HCT116 (cell line): ENCODE measurements at regions not wholly inside any gene's neighbourhood (a gene's known extent, or its start where the extent isn't known, plus 50 kb on each side); places are given as distances from the start of the nearest gene placed in this dataset.

Source experiments
- ATAC-seq: fragments of 200-7000 bp; cut with Tn5 transposase; 2 replicates; pipeline ENCODE4 v1.9.1; 2020; ENCODE audit warnings: mild to moderate bottlenecking, moderate library complexity
- BruUV-seq: library from RNA; stranded (reverse); fragments of 400-500 nt; replicated peaks from 2 replicates; lab custom pipeline; 2021; lab: Mats Ljungman, UMichigan
- CTCF ChIA-PET: fragments of 300-600 bp; sonication (Branson Sonifier 250); formaldehyde crosslinking; loops from one replicate; lab custom pipeline; 2021; ENCODE audit warnings: antibody characterized with exemption; lab: Charles Lee
- POLR2A ChIA-PET: fragments of 300-600, 350-600 bp; sonication (Branson Sonifier 250); formaldehyde crosslinking; loops from one replicate; lab custom pipeline; 2021; ENCODE audit warnings: antibody characterized with exemption; lab: Charles Lee
- RAD21 ChIA-PET, 2 experiments: fragments of 300-600 bp; sonication (Branson Sonifier 250); formaldehyde crosslinking; loops; one replicate each; lab custom pipeline; 2023; ENCODE audit warnings: low total read pairs in 2 of 2; ENCODE audit not compliant: uncharacterized antibody in 2 of 2, unreplicated experiment in 2 of 2, low non-redundant PET in 1 of 2; lab: Charles Lee
- DNase-seq: peaks from one replicate; pipeline ENCODE4 v3.0.0-alpha.2; 2010; ENCODE audit warnings: low read depth, low spot score
- H2AFZ ChIP-seq: fragments of 200-600 bp; shearing (Covaris generic), sonication (generic); 2 replicates; pipeline ENCODE4 v1.6.1; 2017; ENCODE audit warnings: low read depth, mixed run types, mixed read lengths, antibody characterized with exemption, low read length; ENCODE audit not compliant: poor library complexity, severe bottlenecking
- H3K27ac ChIP-seq: 2 replicates; pipeline ENCODE4 v1.5.1; 2012; ENCODE audit warnings: low read depth, low read length
- H3K27me3 ChIP-seq: fragments of 200-600 bp; sonication (generic); 2 replicates; pipeline ENCODE4 v1.6.1; 2016; ENCODE audit warnings: mixed run types, low read length, mixed read lengths; ENCODE audit not compliant: insufficient read depth
- H3K36me3 ChIP-seq, 2 experiments: fragments of 200-500 bp in 1 of 2; fragments of 200-600 bp in 1 of 2; sonication (Bioruptor generic) in 1 of 2; sonication (generic) in 1 of 2; 2 replicates each; pipeline versions ENCODE4 v1.5.1 to v1.6.1; 2014 to 2016; ENCODE audit warnings: low read length in 2 of 2, inconsistent platforms in 1 of 2, mixed read lengths in 1 of 2, mixed run types in 1 of 2; ENCODE audit not compliant: insufficient read depth in 2 of 2, control insufficient read depth in 1 of 2
- H3K4me1 ChIP-seq, 2 experiments: fragments of 200-600 bp in 1 of 2; sonication (generic) in 1 of 2; 2 replicates each; pipeline versions ENCODE4 v1.5.1 to v1.6.1; 2012 to 2017; ENCODE audit warnings: low read length in 2 of 2, inconsistent platforms in 1 of 2, mild to moderate bottlenecking in 1 of 2, mixed read lengths in 1 of 2, mixed run types in 1 of 2, moderate library complexity in 1 of 2; ENCODE audit not compliant: insufficient read depth in 2 of 2, control insufficient read depth in 1 of 2
- H3K4me2 ChIP-seq: fragments of 200-600 bp; sonication (generic); 2 replicates; pipeline ENCODE4 v1.6.1; 2017; ENCODE audit warnings: mixed run types, low read length, mixed read lengths
- H3K4me3 ChIP-seq, 2 experiments: fragments of 200-600 bp in 1 of 2; sonication (generic) in 1 of 2; replicated peaks in 1 of 2; 2 replicates each; pipeline ENCODE4 v1.5.1; 2011 to 2016; ENCODE audit warnings: low read length in 2 of 2, control low read depth in 1 of 2, low read depth in 1 of 2, mild to moderate bottlenecking in 1 of 2, mixed read lengths in 1 of 2, mixed run types in 1 of 2
- H3K79me2 ChIP-seq: fragments of 200-600 bp; sonication (generic); 2 replicates; pipeline ENCODE4 v1.6.1; 2017; ENCODE audit warnings: mild to moderate bottlenecking, mixed run types, low read length, moderate library complexity, mixed read lengths; ENCODE audit not compliant: insufficient read depth
- H3K9ac ChIP-seq: fragments of 200-600 bp; sonication (generic); 2 replicates; pipeline ENCODE4 v1.6.1; 2016; ENCODE audit warnings: low read length, mixed read lengths
- H3K9me2 ChIP-seq: fragments of 200-600 bp; sonication (generic), shearing (Covaris generic); 2 replicates; pipeline ENCODE4 v1.6.1; 2017; ENCODE audit warnings: mixed run types, mild to moderate bottlenecking, moderate library complexity; ENCODE audit not compliant: insufficient read depth
- H3K9me3 ChIP-seq, 2 experiments: fragments of 200-500 bp in 1 of 2; fragments of 200-600 bp in 1 of 2; sonication (Bioruptor generic) in 1 of 2; sonication (generic) in 1 of 2; 2 replicates each; pipeline ENCODE4 v1.6.1; 2014 to 2017; ENCODE audit warnings: low read length in 2 of 2, mixed read lengths in 2 of 2, inconsistent platforms in 1 of 2, low read depth in 1 of 2, mild to moderate bottlenecking in 1 of 2, mixed run types in 1 of 2, moderate library complexity in 1 of 2; ENCODE audit not compliant: control insufficient read depth in 1 of 2, insufficient read depth in 1 of 2
- H4K20me1 ChIP-seq: fragments of 200-600 bp; sonication (generic), shearing (Covaris generic); 2 replicates; pipeline ENCODE4 v1.6.1; 2017; ENCODE audit warnings: mixed run types, mild to moderate bottlenecking, moderate library complexity; ENCODE audit not compliant: insufficient read depth
- CBX3 ChIP-seq: IDR thresholded peaks from 2 replicates; pipeline ENCODE4 v1.6.1; 2012; ENCODE audit warnings: low read depth
- EGR1 ChIP-seq: IDR thresholded peaks from 2 replicates; pipeline ENCODE4 v1.6.1; 2012; ENCODE audit warnings: low read depth
- ELF1 ChIP-seq: IDR thresholded peaks from 2 replicates; pipeline ENCODE4 v1.6.1; 2012; ENCODE audit warnings: low read depth, borderline replicate concordance
- EZH2 ChIP-seq: fragments of 200-600 bp; sonication (generic); IDR thresholded peaks from 2 replicates; pipeline ENCODE4 v1.6.1; 2017; ENCODE audit warnings: antibody characterized with exemption, mixed run types
- EZH2phosphoT487 ChIP-seq: fragments of 200-600 bp; IDR thresholded peaks from 2 replicates; pipeline ENCODE4 v1.6.1; 2018; ENCODE audit warnings: antibody characterized with exemption, borderline replicate concordance
- FOSL1 ChIP-seq: IDR thresholded peaks from 2 replicates; pipeline ENCODE4 v1.6.1; 2012; ENCODE audit warnings: low read depth
- JUND ChIP-seq: IDR thresholded peaks from 2 replicates; pipeline ENCODE4 v1.6.1; 2012
- MAX ChIP-seq: IDR thresholded peaks from 2 replicates; pipeline ENCODE4 v1.6.1; 2012
- POLR2AphosphoS5 ChIP-seq: IDR thresholded peaks from 2 replicates; pipeline ENCODE4 v1.6.1; 2011; ENCODE audit warnings: mild to moderate bottlenecking, low read depth, low read length, moderate library complexity
- RAD21 ChIP-seq: IDR thresholded peaks from 2 replicates; pipeline ENCODE4 v1.6.1; 2012; ENCODE audit warnings: low read depth, mild to moderate bottlenecking
- SIN3A ChIP-seq: IDR thresholded peaks from 2 replicates; pipeline ENCODE4 v1.6.1; 2012; ENCODE audit warnings: low read depth
- SP1 ChIP-seq: IDR thresholded peaks from 2 replicates; pipeline ENCODE4 v1.6.1; 2012; ENCODE audit warnings: low read depth
- TCF7L2 ChIP-seq: IDR thresholded peaks from 2 replicates; pipeline ENCODE4 v1.7.0; 2011; ENCODE audit warnings: borderline replicate concordance, inconsistent platforms; ENCODE audit not compliant: insufficient read depth, insufficient read length; ENCODE audit errors: extremely low read depth
- YY1 ChIP-seq: IDR thresholded peaks from 2 replicates; pipeline ENCODE4 v1.6.1; 2011; ENCODE audit warnings: low read length, low read depth, moderate library complexity, mild to moderate bottlenecking; ENCODE audit not compliant: insufficient replicate concordance; ENCODE audit errors: extremely low read depth
- ZNF274 ChIP-seq: fragments of 200-500 bp; sonication (Bioruptor generic); IDR thresholded peaks from 2 replicates; pipeline ENCODE4 v1.6.1; 2014; ENCODE audit warnings: mild to moderate bottlenecking, low read depth, low read length, inconsistent platforms
- intact Hi-C: fragments of 100-400 bp; cut with micrococcal nuclease; formaldehyde crosslinking; loops from 2 replicates; pipeline ENCODE4 v1.10.0; 2022

GRCh38 chr12:47590771-47591360 is 115.0 kb downstream of the RPAP3 start:
- POLR2A ChIA-PET, result no interaction called here
- no peaks in the 10 kb centered on the region for H3K27me3 ChIP-seq
- H3K9me2 ChIP-seq, result no peaks in the 10 kb centered on the region
- RAD21 ChIA-PET, result no interaction called here
- CTCF ChIA-PET, result no interaction called here
- no peaks in the 10 kb centered on the region for H3K4me1 ChIP-seq
- H3K9me3 ChIP-seq, result no peaks in the 10 kb centered on the region
- no peak overlapping the region for H3K9ac ChIP-seq
- no peak for TF ChIP-seq CBX3
- TF ChIP-seq POLR2AphosphoS5, result no peak
- no peak for TF ChIP-seq SP1
- TF ChIP-seq EZH2, result no peak
- no peak for TF ChIP-seq YY1
- TF ChIP-seq SIN3A, result no peak
- TF ChIP-seq ZNF274, result no peak
- TF ChIP-seq FOSL1, result no peak
- no peak for TF ChIP-seq EZH2phosphoT487
- no peak for TF ChIP-seq EGR1
- no peak for TF ChIP-seq RAD21
- no peak for TF ChIP-seq MAX
- TF ChIP-seq JUND, result no peak
- TF ChIP-seq TCF7L2, result no peak
- TF ChIP-seq ELF1, result no peak
- no peak overlapping the region for H3K4me3 ChIP-seq
- intact Hi-C loops, result no loop called here
- no peak overlapping the region for H2AFZ ChIP-seq
- no TSS peak for BruUV-seq
- H3K79me2 ChIP-seq, result no peaks in the 10 kb centered on the region
- H3K36me3 ChIP-seq, result no peaks in the 10 kb centered on the region
- ATAC-seq, result no peak
- no peak overlapping the region for H3K4me2 ChIP-seq
- no peak overlapping the region for H3K27ac ChIP-seq
- no peaks in the 10 kb centered on the region for H4K20me1 ChIP-seq
- DNase-seq, result no peak
